ENCODE measurements at regions not wholly inside any gene's neighbourhood (a gene's known extent, or its start where the extent isn't known, plus 50 kb on each side); places are given as distances from the start of the nearest gene placed in this dataset.
A peak's percentile ranks its signal among the peaks of the same experiment; 100 is the strongest.

- Histone ChIP-seq H3K4me3 (ENCODE audit: low read length) (no peak overlapping the region), H3K27me3 (ENCODE audit: control insufficient read depth, insufficient read depth, low read length, poor library complexity, severe bottlenecking) (no peaks in the 10 kb centered on the region), H3K9me3 (ENCODE audit: control insufficient read depth, low read length) (no peaks in the 10 kb centered on the region), H3K36me3 (ENCODE audit: control insufficient read depth, insufficient read depth, low read length) (no peaks in the 10 kb centered on the region), H3K4me1 (ENCODE audit: control insufficient read depth, insufficient read depth, low read length) (peaks cover 21% of the 10 kb centered on the region), H3K9ac (ENCODE audit: extremely low read depth, low read length, poor library complexity, severe bottlenecking) (no peak overlapping the region), H3K27ac (ENCODE audit: low read depth, low read length) (no peak overlapping the region)
- TF ChIP-seq CTCF (conservative IDR thresholded peaks at IDR 0.05), result no peak
- Mint-ChIP-seq H3K36me3 (ENCODE audit: low read depth) (no peaks in the 10 kb centered on the region), H3K27me3 (ENCODE audit: insufficient read depth) (no peaks in the 10 kb centered on the region), H3K9me3 (no peaks in the 10 kb centered on the region), H3K4me3 (no peak overlapping the region), H3K4me1 (peaks cover 67% of the 10 kb centered on the region), H3K27ac (no peak overlapping the region)
- 50 to 51% methylated on average over 5 to 7 of the region's 7 CpGs for WGBS, 2 experiments (ENCODE audit: insufficient coverage in 1 of 2, insufficient read length in 1 of 2)
- DNase-seq, result no peak
These were observed 188.3 kb upstream of the CAMK1G start for GRCh38 chr1:209395169-209395568.

- WGBS, 2 experiments (ENCODE audit: insufficient coverage in 1 of 2, insufficient read length in 1 of 2), result 87 to 89% methylated on average over 5 to 6 of the region's 6 CpGs
- Histone ChIP-seq H3K9me3 (ENCODE audit: control insufficient read depth, low read length) (no peaks in the 10 kb centered on the region), H3K36me3 (ENCODE audit: control insufficient read depth, insufficient read depth, low read length) (no peaks in the 10 kb centered on the region), H3K27ac (ENCODE audit: low read depth, low read length) (no peak overlapping the region), H3K4me1 (ENCODE audit: control insufficient read depth, insufficient read depth, low read length) (peaks cover 9% of the 10 kb centered on the region), H3K27me3 (ENCODE audit: control insufficient read depth, insufficient read depth, low read length, poor library complexity, severe bottlenecking) (no peaks in the 10 kb centered on the region), H3K4me3 (ENCODE audit: low read length) (no peak overlapping the region), H3K9ac (ENCODE audit: extremely low read depth, low read length, poor library complexity, severe bottlenecking) (no peak overlapping the region)
- Mint-ChIP-seq H3K27me3 (ENCODE audit: insufficient read depth) (no peaks in the 10 kb centered on the region), H3K27ac (peak overlapping the region; percentile 93), H3K9me3 (no peaks in the 10 kb centered on the region), H3K36me3 (ENCODE audit: low read depth) (no peaks in the 10 kb centered on the region), H3K4me3 (no peak overlapping the region), H3K4me1 (peaks cover 52% of the 10 kb centered on the region)
- DNase-seq, result no peak
- no peak for TF ChIP-seq CTCF (conservative IDR thresholded peaks at IDR 0.05)
These were observed 186.1 kb upstream of the CAMK1G start for GRCh38 chr1:209397371-209397770.

GRCh38 chr1:209397910-209398309 lies 185.6 kb upstream of the CAMK1G start:
- no peak for TF ChIP-seq CTCF (conservative IDR thresholded peaks at IDR 0.05)
- Histone ChIP-seq H3K9ac (ENCODE audit: extremely low read depth, low read length, poor library complexity, severe bottlenecking) (no peak overlapping the region), H3K4me1 (ENCODE audit: control insufficient read depth, insufficient read depth, low read length) (peaks cover 9% of the 10 kb centered on the region), H3K4me3 (ENCODE audit: low read length) (no peak overlapping the region), H3K27me3 (ENCODE audit: control insufficient read depth, insufficient read depth, low read length, poor library complexity, severe bottlenecking) (no peaks in the 10 kb centered on the region), H3K36me3 (ENCODE audit: control insufficient read depth, insufficient read depth, low read length) (no peaks in the 10 kb centered on the region), H3K27ac (ENCODE audit: low read depth, low read length) (no peak overlapping the region), H3K9me3 (ENCODE audit: control insufficient read depth, low read length) (no peaks in the 10 kb centered on the region)
- peak; percentile 90 for DNase-seq
- no peaks in the 10 kb centered on the region for H3K36me3 Mint-ChIP-seq (ENCODE audit: low read depth)
- peaks cover 47% of the 10 kb centered on the region for H3K4me1 Mint-ChIP-seq
- H3K9me3 Mint-ChIP-seq, result no peaks in the 10 kb centered on the region
- 43 to 53% methylated on average over 2 to 3 of the region's 3 CpGs for WGBS, 2 experiments (ENCODE audit: insufficient coverage in 1 of 2, insufficient read length in 1 of 2)
- no peaks in the 10 kb centered on the region for H3K27me3 Mint-ChIP-seq (ENCODE audit: insufficient read depth)
- peak overlapping the region; percentile 5 for H3K4me3 Mint-ChIP-seq
- peak overlapping the region; percentile 93 for H3K27ac Mint-ChIP-seq

All from endodermal cell (in vitro differentiated cells).